ENCODE measurements at regions not wholly inside any gene's neighbourhood (a gene's known extent, or its start where the extent isn't known, plus 50 kb on each side); places are given as distances from the start of the nearest gene placed in this dataset.
"Not testable (repeated sequence)": the region's sequence is repeated elsewhere in the genome, so short reads cannot be mapped to it uniquely, and the experiment has no call there.

DNA sequence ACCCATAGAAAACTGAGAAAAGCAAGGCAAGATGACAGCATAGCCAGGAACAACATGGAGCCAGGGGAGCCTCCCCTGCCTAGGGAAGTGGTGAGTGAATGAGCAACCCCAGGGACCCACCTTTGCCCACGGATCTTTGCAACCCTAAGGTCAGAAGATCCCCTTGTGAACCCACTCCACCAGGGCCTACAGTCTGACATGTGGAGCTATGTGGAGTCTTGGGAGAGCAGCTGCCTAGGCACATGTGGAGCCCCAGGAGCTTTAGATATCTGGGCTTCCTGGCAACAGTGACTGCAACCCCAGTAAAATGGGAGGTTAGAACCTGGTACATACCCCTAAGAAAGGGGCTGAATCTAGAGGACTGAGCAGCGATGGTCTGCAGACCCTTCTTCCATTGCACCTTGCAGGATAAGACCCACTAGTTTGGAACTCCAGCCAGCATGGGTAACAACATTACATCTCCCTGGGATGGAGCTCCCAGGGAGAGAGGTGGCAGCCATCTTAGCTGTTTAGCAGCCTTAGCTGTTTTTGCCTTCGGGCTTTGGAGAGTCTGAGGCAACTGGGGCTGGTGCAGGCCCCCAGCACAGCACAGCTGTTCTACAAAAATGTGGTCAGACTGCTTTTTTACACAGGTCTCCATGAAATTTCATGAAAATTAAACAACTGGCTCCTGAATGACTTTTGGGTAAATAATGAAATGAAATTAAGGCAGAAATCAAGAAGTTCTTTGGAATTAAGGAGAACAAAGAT is 104.7 kb upstream of the TRIM2 start:
- Histone ChIP-seq H3K4me3 (no peak overlapping the region), H3K9me3 (ENCODE audit: insufficient read depth, low read depth) (no peaks in the 10 kb centered on the region), H2AFZ (no peak overlapping the region), H3F3A (ENCODE audit: insufficient read depth, low read depth) (no peaks in the 10 kb centered on the region), H4K20me1 (ENCODE audit: insufficient read depth) (no peaks in the 10 kb centered on the region), H3K9me2 (ENCODE audit: insufficient read depth) (no peaks in the 10 kb centered on the region), H3K27me3 (ENCODE audit: insufficient read depth, low read depth) (no peaks in the 10 kb centered on the region), H3K4me2 (no peak overlapping the region), H3K4me1 (replicated peaks; ENCODE audit: insufficient read depth) (no peaks in the 10 kb centered on the region), H3K79me2 (ENCODE audit: low read depth) (no peaks in the 10 kb centered on the region), H3K27ac (no peak overlapping the region), H3K36me3 (ENCODE audit: low read depth) (no peaks in the 10 kb centered on the region)
- ChIA-PET CTCF (no interaction called here), POLR2A (ENCODE audit: unreplicated experiment) (no interaction called here)
- BruUV-seq (replicated peaks) = no TSS peak
- intact Hi-C loops (cut with micrococcal nuclease; ENCODE audit: unreplicated experiment) = no loop called here
- TF ChIP-seq, protein P1, sequence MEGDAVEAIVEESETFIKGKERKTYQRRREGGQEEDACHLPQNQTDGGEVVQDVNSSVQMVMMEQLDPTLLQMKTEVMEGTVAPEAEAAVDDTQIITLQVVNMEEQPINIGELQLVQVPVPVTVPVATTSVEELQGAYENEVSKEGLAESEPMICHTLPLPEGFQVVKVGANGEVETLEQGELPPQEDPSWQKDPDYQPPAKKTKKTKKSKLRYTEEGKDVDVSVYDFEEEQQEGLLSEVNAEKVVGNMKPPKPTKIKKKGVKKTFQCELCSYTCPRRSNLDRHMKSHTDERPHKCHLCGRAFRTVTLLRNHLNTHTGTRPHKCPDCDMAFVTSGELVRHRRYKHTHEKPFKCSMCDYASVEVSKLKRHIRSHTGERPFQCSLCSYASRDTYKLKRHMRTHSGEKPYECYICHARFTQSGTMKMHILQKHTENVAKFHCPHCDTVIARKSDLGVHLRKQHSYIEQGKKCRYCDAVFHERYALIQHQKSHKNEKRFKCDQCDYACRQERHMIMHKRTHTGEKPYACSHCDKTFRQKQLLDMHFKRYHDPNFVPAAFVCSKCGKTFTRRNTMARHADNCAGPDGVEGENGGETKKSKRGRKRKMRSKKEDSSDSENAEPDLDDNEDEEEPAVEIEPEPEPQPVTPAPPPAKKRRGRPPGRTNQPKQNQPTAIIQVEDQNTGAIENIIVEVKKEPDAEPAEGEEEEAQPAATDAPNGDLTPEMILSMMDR (conservative IDR thresholded peaks at IDR 0.05) = no peak
- TF ChIP-seq EZH2 (IDR thresholded peaks at IDR 0.05; ENCODE audit: low read depth) = no peak
- DNase-seq = no peak

DNA sequence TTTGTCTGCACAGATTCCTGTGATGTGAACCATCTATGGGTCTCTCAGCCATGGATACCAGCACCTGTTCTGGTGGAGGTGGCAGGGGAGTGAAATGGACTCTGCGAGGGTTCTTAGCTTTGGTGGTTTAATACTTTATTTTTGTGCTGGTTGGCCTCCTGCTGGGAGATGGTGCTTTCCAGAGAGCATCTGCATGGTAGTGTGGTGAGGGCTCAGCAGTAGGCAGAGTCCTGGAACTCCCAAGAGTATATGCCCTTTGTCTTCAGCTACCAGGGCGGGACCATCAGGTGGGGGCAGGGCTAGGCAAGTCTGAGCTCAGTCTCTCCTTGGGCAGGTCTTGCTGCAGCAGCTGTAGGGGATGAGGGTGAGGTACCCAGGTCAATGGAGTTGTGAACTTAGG is 97.5 kb upstream of the TRIM2 start:
- POLR2A ChIA-PET (ENCODE audit: unreplicated experiment); H3K27ac ChIP-seq; BruUV-seq (replicated peaks); DNase-seq; H3K4me2 ChIP-seq; H3K4me3 ChIP-seq; H2AFZ ChIP-seq; H3K4me1 ChIP-seq (replicated peaks; ENCODE audit: insufficient read depth); H3K79me2 ChIP-seq (ENCODE audit: low read depth); H3F3A ChIP-seq (ENCODE audit: insufficient read depth, low read depth); H3K36me3 ChIP-seq (ENCODE audit: low read depth); H4K20me1 ChIP-seq (ENCODE audit: insufficient read depth); intact Hi-C loops (cut with micrococcal nuclease; ENCODE audit: unreplicated experiment); H3K27me3 ChIP-seq (ENCODE audit: insufficient read depth, low read depth); H3K9me2 ChIP-seq (ENCODE audit: insufficient read depth); H3K9me3 ChIP-seq (ENCODE audit: insufficient read depth, low read depth): not testable (repeated sequence)
- CTCF ChIA-PET = interaction anchor here (0.6 kb wide), 1 partner anchor 23 kb away, joined by 5 read pairs; no protein-coding TSS in a partner anchor

DNA sequence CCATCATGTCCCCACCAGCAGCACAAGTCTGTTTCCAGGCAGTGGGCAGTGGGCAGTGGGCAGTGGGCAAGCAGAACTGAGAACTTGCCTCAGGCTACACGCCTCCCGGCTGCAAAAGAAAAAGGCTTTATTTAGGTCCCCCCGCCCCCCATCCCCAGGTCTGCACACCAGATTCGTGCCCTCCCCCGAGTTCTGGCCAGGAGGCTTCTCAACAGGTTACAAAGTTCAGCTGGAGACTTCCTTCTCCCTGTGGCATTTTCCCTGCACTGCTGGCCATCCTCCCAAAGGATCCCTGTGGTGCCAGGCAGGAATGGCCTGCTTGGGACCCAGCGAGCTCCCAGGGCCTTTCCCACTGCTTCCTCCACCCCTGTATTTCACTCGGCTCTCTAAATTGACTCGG is 97.0 kb upstream of the TRIM2 start:
- H3K27me3 ChIP-seq (ENCODE audit: insufficient read depth, low read depth) = no peaks in the 10 kb centered on the region
- no peak for TF ChIP-seq EZH2 (IDR thresholded peaks at IDR 0.05; ENCODE audit: low read depth)
- TF ChIP-seq, protein P1 (conservative IDR thresholded peaks at IDR 0.05) = no peak
- H3K9me2 ChIP-seq (ENCODE audit: insufficient read depth) = no peaks in the 10 kb centered on the region
- no peak overlapping the region for H2AFZ ChIP-seq
- no peaks in the 10 kb centered on the region for H3K36me3 ChIP-seq (ENCODE audit: low read depth)
- H3K79me2 ChIP-seq (ENCODE audit: low read depth) = no peaks in the 10 kb centered on the region
- H3K4me2 ChIP-seq = no peak overlapping the region
- no peaks in the 10 kb centered on the region for H3K4me1 ChIP-seq (replicated peaks; ENCODE audit: insufficient read depth)
- no peak overlapping the region for H3K27ac ChIP-seq
- POLR2A ChIA-PET (ENCODE audit: unreplicated experiment) = no interaction called here
- BruUV-seq (replicated peaks) = no TSS peak
- intact Hi-C loops (cut with micrococcal nuclease; ENCODE audit: unreplicated experiment) = no loop called here
- H4K20me1 ChIP-seq (ENCODE audit: insufficient read depth) = no peaks in the 10 kb centered on the region
- CTCF ChIA-PET = no interaction called here
- no peak overlapping the region for H3K4me3 ChIP-seq
- DNase-seq = no peak
- H3F3A ChIP-seq (ENCODE audit: insufficient read depth, low read depth) = no peaks in the 10 kb centered on the region
- H3K9me3 ChIP-seq (ENCODE audit: insufficient read depth, low read depth) = no peaks in the 10 kb centered on the region

DNA sequence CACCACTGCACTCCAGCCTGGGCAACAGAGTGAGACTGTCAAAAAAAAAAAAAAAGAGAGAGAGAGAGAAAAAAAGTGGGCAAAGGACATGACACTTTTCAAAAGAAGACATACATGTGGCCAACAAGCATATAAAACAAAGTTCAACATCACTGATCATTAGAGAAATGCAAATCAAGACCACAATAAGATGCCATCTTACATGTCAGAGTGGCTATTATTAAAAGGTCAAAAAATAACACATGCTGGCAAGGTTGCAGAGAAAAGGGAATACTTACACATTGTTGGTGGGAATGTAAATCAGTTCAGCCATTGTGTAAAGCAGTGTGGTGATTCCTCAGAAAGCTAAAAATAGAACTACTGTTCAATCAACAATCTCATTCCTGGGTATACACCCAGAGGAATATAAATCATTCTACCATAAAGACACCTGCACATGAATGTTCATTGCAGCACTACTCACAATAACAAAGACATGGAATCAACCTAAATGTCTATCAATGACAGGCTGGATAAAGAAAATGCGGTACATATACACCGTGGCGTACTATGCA is 94.9 kb upstream of the TRIM2 start:
- no peak overlapping the region for H3K4me3 ChIP-seq
- H2AFZ ChIP-seq = no peak overlapping the region
- H3K36me3 ChIP-seq (ENCODE audit: low read depth) = no peaks in the 10 kb centered on the region
- ChIA-PET CTCF (no interaction called here), POLR2A (ENCODE audit: unreplicated experiment) (no interaction called here)
- no peak overlapping the region for H3K4me2 ChIP-seq
- H3K27ac ChIP-seq = no peak overlapping the region
- no peaks in the 10 kb centered on the region for H3K27me3 ChIP-seq (ENCODE audit: insufficient read depth, low read depth)
- H3K4me1 ChIP-seq (replicated peaks; ENCODE audit: insufficient read depth) = no peaks in the 10 kb centered on the region
- no peaks in the 10 kb centered on the region for H3K9me3 ChIP-seq (ENCODE audit: insufficient read depth, low read depth)
- no peak for DNase-seq
- no peaks in the 10 kb centered on the region for H3F3A ChIP-seq (ENCODE audit: insufficient read depth, low read depth)
- no peaks in the 10 kb centered on the region for H4K20me1 ChIP-seq (ENCODE audit: insufficient read depth)
- H3K79me2 ChIP-seq (ENCODE audit: low read depth) = no peaks in the 10 kb centered on the region
- no peaks in the 10 kb centered on the region for H3K9me2 ChIP-seq (ENCODE audit: insufficient read depth)
- intact Hi-C loops (cut with micrococcal nuclease; ENCODE audit: unreplicated experiment) = no loop called here
- no TSS peak for BruUV-seq (replicated peaks)
- TF ChIP-seq, protein P1 (conservative IDR thresholded peaks at IDR 0.05) = no peak
- TF ChIP-seq EZH2 (IDR thresholded peaks at IDR 0.05; ENCODE audit: low read depth) = no peak

All from PC-9 (cell line).